GM10266 (cell line): ENCODE measurements at regions not wholly inside any gene's neighbourhood (a gene's known extent, or its start where the extent isn't known, plus 50 kb on each side); places are given as distances from the start of the nearest gene placed in this dataset.

Source experiments
- DNase-seq: peaks from one replicate; pipeline ENCODE4 v3.0.0; 2012; ENCODE audit errors: extremely low spot score
- TF ChIP-seq, protein P1 (sequence below): IDR thresholded peaks from 2 replicates; pipeline ENCODE4 v1.5.1; 2012; ENCODE audit warnings: mild to moderate bottlenecking, low read depth; ENCODE audit not compliant: control insufficient read depth, insufficient read depth; ENCODE audit errors: missing control alignments

DNA sequence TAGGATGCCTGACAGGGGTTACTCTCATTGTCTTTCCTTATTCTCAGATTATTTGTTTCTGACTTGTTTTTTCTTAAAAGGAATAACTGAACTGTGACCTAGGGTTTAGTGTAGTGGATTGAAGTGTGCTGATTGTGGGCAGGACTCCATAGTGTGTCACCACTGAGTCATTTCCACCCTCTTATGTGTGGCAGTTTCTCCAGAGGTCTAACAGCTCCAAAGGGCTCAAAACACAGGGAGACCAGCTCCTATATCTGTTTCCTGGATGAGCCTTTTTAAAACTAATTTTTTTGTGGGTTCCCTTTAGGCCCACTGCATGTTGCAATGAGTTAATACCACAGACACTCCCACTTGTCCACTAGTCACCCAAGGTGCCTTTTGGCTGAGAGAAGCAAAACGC lies 951.1 kb upstream of the ADGRB3 start:
- no peak for DNase-seq

DNA sequence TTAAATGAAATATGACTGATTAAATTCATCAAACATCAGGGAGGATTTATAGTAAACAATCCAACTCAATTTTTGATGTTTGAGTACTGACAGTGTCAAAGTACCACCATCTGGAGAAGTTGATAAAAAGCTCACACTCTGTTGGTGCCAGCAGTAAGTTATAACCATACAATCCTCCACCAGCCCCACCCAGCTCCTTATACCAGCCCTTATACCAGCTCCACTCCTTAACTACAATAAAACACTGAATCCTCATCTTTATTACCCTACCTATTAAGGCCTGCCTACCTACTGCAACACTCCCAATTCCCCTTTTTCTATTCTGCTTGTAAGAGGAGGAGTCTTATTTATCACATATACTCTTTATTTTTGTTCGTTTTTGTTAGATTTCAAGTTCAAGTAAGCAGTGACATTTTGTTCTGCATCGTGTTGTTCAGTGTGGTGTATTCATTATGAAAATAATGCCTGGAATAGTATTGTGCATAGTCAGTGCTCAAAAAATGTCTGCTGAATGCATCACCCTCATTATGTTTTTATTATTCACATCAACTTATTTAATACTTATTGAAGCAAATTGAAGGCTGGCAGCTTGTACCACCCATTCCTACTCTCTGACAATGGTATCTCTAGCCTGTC lies 954.7 kb upstream of the ADGRB3 start:
- no peak for DNase-seq
- TF ChIP-seq, protein P1, sequence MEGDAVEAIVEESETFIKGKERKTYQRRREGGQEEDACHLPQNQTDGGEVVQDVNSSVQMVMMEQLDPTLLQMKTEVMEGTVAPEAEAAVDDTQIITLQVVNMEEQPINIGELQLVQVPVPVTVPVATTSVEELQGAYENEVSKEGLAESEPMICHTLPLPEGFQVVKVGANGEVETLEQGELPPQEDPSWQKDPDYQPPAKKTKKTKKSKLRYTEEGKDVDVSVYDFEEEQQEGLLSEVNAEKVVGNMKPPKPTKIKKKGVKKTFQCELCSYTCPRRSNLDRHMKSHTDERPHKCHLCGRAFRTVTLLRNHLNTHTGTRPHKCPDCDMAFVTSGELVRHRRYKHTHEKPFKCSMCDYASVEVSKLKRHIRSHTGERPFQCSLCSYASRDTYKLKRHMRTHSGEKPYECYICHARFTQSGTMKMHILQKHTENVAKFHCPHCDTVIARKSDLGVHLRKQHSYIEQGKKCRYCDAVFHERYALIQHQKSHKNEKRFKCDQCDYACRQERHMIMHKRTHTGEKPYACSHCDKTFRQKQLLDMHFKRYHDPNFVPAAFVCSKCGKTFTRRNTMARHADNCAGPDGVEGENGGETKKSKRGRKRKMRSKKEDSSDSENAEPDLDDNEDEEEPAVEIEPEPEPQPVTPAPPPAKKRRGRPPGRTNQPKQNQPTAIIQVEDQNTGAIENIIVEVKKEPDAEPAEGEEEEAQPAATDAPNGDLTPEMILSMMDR: no peak

More for the DNA sequence above, 951.1 kb upstream of the ADGRB3 start:
- TF ChIP-seq, protein P1: no peak

DNA sequence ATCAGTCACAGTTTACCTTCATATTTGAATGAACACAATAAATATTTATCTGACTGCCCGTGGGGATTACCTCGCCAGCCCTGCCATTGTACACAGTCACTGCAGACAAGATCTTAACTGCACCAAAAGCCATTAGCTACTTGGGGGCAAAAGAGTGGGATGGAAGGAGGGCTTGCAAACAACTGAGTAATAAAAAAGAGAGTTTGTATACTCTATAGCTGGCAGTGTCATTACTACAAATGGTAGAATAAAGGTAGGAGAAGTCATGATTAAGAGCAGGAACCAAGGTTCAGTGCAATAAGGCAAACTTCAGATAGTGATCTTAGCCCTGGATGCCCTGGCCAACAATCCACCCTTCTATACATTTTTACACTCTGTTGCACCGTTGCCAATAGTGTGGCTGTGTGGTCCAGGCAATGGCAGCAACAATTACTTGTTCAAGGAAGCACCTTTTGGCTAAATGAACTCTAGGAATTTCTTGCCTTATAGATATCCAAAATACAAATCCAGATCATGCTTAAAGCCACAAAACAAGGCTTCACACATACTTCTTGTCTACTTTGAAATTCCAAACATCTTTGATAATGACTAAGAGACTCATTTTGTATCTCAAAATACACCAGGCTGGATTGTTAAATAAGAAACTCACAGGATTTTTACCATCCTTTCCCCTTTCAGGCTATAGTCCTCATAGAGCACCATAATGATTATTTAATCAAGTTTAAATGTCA lies 955.4 kb upstream of the ADGRB3 start:
- TF ChIP-seq, protein P1: no peak
- no peak for DNase-seq

DNA sequence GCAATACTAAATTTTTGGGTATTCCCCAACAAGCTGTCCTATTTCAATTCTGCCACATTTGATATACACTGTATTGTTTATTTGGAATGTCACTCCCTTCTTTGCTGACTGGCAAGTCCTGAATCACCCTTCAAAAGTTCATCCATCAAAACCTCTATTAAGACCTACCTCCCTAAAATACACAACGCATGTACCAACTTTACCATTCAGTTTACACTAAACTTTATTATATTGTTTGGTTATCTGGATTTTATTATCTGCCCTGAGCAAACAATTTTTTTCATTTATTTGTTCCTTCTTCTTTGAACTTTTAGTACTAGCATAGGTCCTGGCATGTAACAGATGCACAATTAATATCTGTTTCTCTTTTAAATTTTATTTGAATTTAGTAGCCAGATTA lies 958.2 kb upstream of the ADGRB3 start:
- TF ChIP-seq, protein P1: no peak
- DNase-seq: no peak

DNA sequence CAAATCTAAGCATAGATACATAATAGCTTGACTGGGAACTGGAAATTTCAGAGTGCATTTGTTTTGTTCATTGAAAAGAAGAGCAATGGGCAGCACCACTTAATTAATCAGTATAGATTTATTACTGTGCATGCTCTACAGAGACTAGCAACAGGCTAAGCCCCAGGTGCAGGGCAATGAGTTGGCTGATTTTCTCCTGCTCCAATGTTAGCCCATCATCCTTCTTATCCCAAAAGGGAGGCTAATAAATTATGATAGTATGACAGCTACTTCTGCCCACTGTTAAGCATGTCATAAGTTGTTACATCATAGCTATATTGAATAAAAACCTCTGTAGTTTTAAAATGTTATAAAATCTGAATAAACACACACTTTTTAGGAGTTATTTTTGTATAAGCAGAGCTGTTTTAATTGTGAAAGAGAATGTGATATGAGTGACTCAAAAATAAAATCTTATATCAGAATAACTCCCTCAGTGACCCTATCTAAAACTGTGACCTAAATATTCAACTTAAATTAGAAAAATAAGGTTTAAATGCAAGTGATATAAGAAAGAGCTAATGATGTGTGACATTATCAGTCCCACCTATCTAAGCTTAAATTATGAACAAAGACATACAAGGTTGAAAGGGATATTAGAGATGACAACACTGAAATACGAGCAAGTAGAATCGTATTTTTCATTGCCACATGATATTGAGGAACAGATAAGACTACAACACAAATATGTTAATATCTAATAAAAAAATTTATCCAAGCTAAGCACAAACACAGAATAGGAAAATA lies 967.3 kb upstream of the ADGRB3 start:
- TF ChIP-seq, protein P1: no peak
- no peak for DNase-seq

DNA sequence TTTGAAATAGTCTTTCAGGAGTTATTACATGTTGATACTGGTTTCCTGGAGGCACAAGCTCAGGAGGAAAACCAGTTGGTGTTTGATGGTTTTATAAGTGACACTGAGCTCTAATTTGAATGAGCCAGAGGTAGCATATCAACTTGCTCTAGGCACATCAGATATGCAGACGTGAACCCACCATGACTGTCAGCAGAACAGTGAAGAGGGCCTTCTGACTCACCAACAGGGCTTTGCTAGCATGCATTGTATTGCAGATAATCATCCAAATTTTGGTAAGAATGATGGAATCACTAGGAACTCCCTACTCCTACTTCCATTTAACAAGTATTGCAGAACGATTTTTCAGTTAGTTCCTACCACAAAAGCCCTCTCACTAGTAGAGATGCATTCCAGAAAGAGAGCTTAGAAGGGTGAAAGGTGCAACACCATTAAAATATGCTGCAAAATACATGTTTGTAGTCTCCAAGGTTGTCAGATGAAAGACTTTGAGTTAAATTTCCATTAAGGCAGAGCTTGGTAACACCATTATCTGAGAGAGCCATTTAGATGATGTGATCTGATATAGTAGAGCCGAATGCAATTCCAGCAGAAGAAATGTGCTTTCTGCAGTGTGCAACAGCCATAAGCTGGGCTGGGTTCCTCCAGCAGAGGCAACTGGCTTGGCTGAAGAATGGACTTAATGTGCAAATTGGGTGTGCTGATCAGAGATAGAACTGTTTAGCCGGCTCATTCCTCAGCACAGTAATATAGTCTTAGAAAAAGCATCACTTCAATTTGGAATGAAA lies 968.7 kb upstream of the ADGRB3 start:
- no peak for DNase-seq
- TF ChIP-seq, protein P1: no peak

DNA sequence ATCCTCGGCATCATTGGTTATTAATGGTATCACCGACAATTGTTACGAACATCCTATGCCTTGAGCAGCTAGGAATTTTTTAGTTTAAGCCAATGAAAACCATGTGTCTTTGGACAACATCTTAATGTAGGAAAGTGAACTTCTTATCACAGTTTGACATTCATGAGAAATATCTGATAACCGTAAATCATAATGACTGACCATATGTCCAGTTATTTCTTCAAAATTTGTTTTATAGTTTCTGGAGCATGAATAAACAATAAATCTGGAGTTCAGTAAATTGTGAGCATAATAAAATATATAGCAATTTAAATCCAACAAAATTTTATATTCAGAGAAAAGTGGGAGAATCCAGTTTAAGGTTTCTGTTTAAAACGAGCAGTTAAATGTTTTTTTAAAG lies 970.1 kb upstream of the ADGRB3 start:
- TF ChIP-seq, protein P1: no peak
- no peak for DNase-seq
